Esophagus muscularis mucosa (tissue), 4 donors: ENCODE measurements at regions not wholly inside any gene's neighbourhood (a gene's known extent, or its start where the extent isn't known, plus 50 kb on each side); places are given as distances from the start of the nearest gene placed in this dataset.
A peak's percentile ranks its signal among the peaks of the same experiment; 100 is the strongest.

Experiments used
- DNase-seq: peaks from one replicate; pipeline ENCODE4 v3.0.0-alpha.2; 2017; ENCODE audit errors: extremely low spot score
- H3K27ac ChIP-seq, 4 donors: fragments of 200-600 bp; sonication (generic); replicated peaks in 1 of 4; 1 replicate in 3 of 4; 2 replicates in 1 of 4; pipeline ENCODE4 v1.5.1; 2016 to 2019; ENCODE audit warnings: mild to moderate bottlenecking in 1 of 4
- H3K27me3 ChIP-seq, 4 donors: fragments of 200-600 bp; sonication (generic); one replicate each; pipeline versions ENCODE4 v1.5.1 to v1.6.0; 2016 to 2019
- H3K36me3 ChIP-seq, 4 donors: fragments of 200-600 bp; sonication (generic); one replicate each; pipeline ENCODE4 v1.5.1; 2016 to 2019
- H3K4me1 ChIP-seq, 4 donors: fragments of 200-600 bp; sonication (generic); one replicate each; pipeline ENCODE4 v1.5.1; 2016 to 2019
- H3K4me3 ChIP-seq, 4 donors: fragments of 200-600 bp; sonication (generic); 1 replicate in 2 of 4; 2 replicates in 2 of 4; pipeline ENCODE4 v1.5.1; 2016 to 2019; ENCODE audit warnings: mild to moderate bottlenecking in 4 of 4, moderate library complexity in 1 of 4
- H3K9me3 ChIP-seq, 4 donors: fragments of 200-600 bp; sonication (generic); 1 replicate in 3 of 4; 2 replicates in 1 of 4; pipeline ENCODE4 v1.5.1; 2016 to 2019
- EP300 ChIP-seq: sonication (generic); formaldehyde crosslinking; IDR thresholded peaks from one replicate; pipeline ENCODE4 v1.6.1; 2017; ENCODE audit warnings: antibody characterized with exemption
- POLR2A ChIP-seq: fragments of 450-650 bp; IDR thresholded peaks from one replicate; pipeline ENCODE4 v1.6.1; 2017; ENCODE audit warnings: antibody characterized with exemption, moderate library complexity, mild to moderate bottlenecking, low read depth
- POLR2AphosphoS5 ChIP-seq, 2 donors: sonication (generic); formaldehyde crosslinking; IDR thresholded peaks; one replicate each; pipeline ENCODE4 v1.6.1; 2017; ENCODE audit warnings: antibody characterized with exemption in 2 of 2
- WGBS: methylation state at CpG from one replicate; pipeline ENCODE4 v1.1.5; 2018; 5-methylcytosine and 5-hydroxymethylcytosine counted together
- intact Hi-C: fragments of 100-400 bp; cut with DNase I; formaldehyde crosslinking; loops from one replicate; pipeline ENCODE4 v1.15.1; 2023
- TF ChIP-seq, protein P1 (sequence below), 3 experiments: fragments of 200-600 bp in 2 of 3; fragments of 450-650 bp in 1 of 3; sonication (generic) in 2 of 3; IDR thresholded peaks; one replicate each; pipeline ENCODE4 v1.5.1; 2017 to 2019; ENCODE audit warnings: antibody characterized with exemption in 3 of 3, mild to moderate bottlenecking in 2 of 3, moderate library complexity in 1 of 3

DNA sequence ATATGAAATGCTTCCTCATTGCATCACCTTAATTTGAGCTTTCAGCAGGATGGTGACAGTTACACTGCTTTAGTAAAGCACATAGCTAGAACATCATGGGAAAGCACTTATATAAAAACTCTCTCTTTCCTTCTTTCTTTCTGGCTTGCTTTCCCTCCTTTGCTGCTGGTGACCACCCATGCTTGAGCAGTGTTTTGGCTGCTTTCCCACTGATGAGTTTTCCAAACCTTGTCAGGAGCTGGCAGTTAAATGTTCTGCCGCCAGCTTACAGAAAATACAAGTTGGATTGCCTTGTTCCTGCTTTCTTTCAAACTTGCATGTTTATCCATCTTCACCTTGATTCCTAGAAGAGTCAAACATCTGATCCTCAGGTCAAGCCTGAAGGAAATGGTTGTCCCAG lies 323.9 kb downstream of the FOXA2 start:
- no peak overlapping the region for H3K27ac ChIP-seq
- DNase-seq: no peak
- no peak overlapping the region for H3K4me3 ChIP-seq
- intact Hi-C loops: no loop called here
- 28% methylated on average over 1 of the region's 1 CpG for WGBS
- H3K9me3 ChIP-seq: no peaks in the 10 kb centered on the region
- H3K4me1 ChIP-seq: peaks cover 0 to 7% (median 3%) of the 10 kb centered on the region in 4 donors
- H3K36me3 ChIP-seq: no peaks in the 10 kb centered on the region
- no peak for TF ChIP-seq POLR2AphosphoS5 (IDR thresholded peaks at IDR 0.05)
- H3K27me3 ChIP-seq: no peaks in the 10 kb centered on the region

DNA sequence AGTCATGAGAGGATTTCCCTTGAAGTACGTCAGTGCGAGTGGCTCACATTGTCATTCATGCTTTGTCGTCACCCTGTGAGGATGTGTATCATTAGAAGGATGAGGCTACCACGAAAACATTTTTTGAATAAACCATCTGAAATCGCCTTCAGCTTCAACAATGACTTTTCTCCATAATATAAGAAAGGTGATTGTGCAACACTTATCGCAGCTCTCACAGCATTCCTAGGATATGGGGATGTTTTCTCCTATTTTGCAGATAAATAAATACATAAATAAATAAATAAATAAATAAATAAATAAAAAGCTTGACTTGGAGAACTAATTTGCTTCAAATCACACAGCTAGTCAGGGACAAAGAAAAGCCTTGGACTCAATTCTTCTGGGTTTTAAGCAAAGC lies 326.5 kb downstream of the FOXA2 start:
- WGBS: 81% methylated on average over 6 of the region's 6 CpGs
- Histone ChIP-seq H3K4me3 (no peak overlapping the region), H3K9me3 (no peaks in the 10 kb centered on the region), H3K4me1 (peaks cover 0 to 7% (median 3%) of the 10 kb centered on the region in 4 donors), H3K36me3 (no peaks in the 10 kb centered on the region), H3K27me3 (no peaks in the 10 kb centered on the region), H3K27ac (no peak overlapping the region)
- intact Hi-C loops: no loop called here
- no peak for DNase-seq
- no peak for TF ChIP-seq POLR2A
- TF ChIP-seq EP300: no peak
- TF ChIP-seq POLR2AphosphoS5 (IDR thresholded peaks at IDR 0.05): no peak
- TF ChIP-seq, protein P1, sequence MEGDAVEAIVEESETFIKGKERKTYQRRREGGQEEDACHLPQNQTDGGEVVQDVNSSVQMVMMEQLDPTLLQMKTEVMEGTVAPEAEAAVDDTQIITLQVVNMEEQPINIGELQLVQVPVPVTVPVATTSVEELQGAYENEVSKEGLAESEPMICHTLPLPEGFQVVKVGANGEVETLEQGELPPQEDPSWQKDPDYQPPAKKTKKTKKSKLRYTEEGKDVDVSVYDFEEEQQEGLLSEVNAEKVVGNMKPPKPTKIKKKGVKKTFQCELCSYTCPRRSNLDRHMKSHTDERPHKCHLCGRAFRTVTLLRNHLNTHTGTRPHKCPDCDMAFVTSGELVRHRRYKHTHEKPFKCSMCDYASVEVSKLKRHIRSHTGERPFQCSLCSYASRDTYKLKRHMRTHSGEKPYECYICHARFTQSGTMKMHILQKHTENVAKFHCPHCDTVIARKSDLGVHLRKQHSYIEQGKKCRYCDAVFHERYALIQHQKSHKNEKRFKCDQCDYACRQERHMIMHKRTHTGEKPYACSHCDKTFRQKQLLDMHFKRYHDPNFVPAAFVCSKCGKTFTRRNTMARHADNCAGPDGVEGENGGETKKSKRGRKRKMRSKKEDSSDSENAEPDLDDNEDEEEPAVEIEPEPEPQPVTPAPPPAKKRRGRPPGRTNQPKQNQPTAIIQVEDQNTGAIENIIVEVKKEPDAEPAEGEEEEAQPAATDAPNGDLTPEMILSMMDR (IDR thresholded peaks at IDR 0.05): no peak

DNA sequence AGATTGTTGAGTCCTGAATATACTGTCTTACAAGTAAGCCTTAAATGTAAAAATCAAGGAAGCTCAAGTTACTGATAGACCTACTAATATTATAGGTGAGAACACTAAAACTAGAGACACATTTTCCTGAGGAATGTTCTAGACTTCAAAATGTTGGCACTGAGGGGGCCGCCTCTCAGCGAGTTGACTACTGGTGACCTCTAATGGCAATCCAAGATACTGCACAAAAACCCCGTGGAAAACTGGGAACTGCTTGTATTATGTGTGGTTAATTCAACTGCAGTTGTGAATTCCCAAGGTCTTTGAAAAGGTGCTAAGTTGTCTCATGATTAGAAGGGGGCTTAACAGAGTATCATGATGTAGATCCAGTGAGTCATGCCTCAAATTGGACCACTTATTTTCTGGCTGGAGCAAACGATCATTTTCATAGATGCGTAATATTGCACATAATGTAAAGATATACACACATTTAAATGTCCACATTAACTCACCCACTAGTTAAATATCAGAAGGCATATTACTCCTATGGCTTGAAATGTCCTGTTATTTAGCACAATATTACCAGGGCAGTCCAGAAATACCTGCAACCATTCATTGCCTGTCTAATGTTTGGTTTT lies 336.2 kb downstream of the FOXA2 start:
- intact Hi-C loops: no loop called here
- H3K9me3 ChIP-seq: no peaks in the 10 kb centered on the region
- no peak for DNase-seq
- no peak overlapping the region for H3K4me3 ChIP-seq
- H3K4me1 ChIP-seq: no peaks in the 10 kb centered on the region
- TF ChIP-seq, protein P1 (IDR thresholded peaks at IDR 0.05): peak; percentile 7 to 41 (median 27)
- no peak for TF ChIP-seq EP300
- no peaks in the 10 kb centered on the region for H3K36me3 ChIP-seq
- WGBS: 36% methylated on average over 5 of the region's 5 CpGs
- H3K27me3 ChIP-seq: peaks cover 0 to 19% (median 0%) of the 10 kb centered on the region in 4 donors
- H3K27ac ChIP-seq: no peak overlapping the region

DNA sequence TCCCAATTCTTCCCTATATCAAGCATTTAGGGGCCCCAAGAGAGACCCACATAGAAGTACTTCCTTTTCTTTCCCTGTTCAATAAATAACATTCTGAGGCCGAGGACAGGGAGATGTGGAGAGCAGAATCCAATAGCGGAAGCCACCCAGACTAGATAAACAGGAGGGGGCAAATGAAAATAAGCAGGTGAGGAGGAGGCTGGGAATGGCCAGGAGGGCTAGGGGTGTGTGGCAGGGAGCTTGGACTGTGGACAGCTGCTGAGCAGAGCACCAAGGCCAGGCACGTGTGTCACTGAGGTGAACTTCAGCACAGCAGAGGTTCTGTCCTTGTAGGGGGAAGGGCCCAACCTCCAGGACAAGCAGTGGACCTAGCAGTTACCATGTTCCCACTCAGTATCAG lies 339.2 kb downstream of the FOXA2 start:
- intact Hi-C loops: no loop called here
- Histone ChIP-seq H3K36me3 (no peaks in the 10 kb centered on the region), H3K27me3 (peaks cover 0 to 14% (median 0%) of the 10 kb centered on the region in 4 donors), H3K27ac (no peak overlapping the region), H3K4me1 (no peaks in the 10 kb centered on the region), H3K4me3 (no peak overlapping the region), H3K9me3 (no peaks in the 10 kb centered on the region)
- 44% methylated on average over 3 of the region's 3 CpGs for WGBS
- TF ChIP-seq, protein P1 (IDR thresholded peaks at IDR 0.05): no peak
- TF ChIP-seq POLR2AphosphoS5 (IDR thresholded peaks at IDR 0.05) (no peak), EP300 (no peak), POLR2A (no peak)
- no peak for DNase-seq

DNA sequence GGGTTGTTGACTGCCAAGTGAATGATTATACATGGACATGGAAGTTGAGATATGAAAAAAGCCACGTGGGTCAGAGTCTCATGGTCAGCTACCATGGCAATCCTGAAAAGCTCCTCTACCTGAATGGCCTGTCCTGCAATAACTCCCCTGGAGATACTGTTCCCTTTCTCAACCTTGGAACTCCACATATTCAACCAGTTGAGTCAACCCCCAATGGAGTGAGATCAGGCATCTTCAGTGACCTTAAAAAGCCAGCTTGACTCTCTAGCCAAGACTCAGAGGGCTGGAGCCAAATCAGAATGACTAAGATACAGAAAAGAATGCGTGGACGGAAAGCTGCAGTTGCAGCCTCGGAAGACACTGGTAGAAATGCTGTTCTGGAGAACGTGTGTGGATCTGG lies 341.3 kb downstream of the FOXA2 start:
- Histone ChIP-seq H3K27ac (no peak overlapping the region), H3K4me3 (no peak overlapping the region), H3K9me3 (no peaks in the 10 kb centered on the region), H3K4me1 (no peaks in the 10 kb centered on the region), H3K36me3 (no peaks in the 10 kb centered on the region), H3K27me3 (peaks cover 0 to 14% (median 0%) of the 10 kb centered on the region in 4 donors)
- intact Hi-C loops: no loop called here
- 64% methylated on average over 5 of the region's 5 CpGs for WGBS
- no peak for DNase-seq
- TF ChIP-seq POLR2A: no peak
- TF ChIP-seq POLR2AphosphoS5 (IDR thresholded peaks at IDR 0.05): no peak
- TF ChIP-seq, protein P1 (IDR thresholded peaks at IDR 0.05): no peak
- TF ChIP-seq EP300: no peak
